DND-41 (cell line): ENCODE measurements at regions not wholly inside any gene's neighbourhood (a gene's known extent, or its start where the extent isn't known, plus 50 kb on each side); places are given as distances from the start of the nearest gene placed in this dataset.

ENCODE experiments used
- ATAC-seq: fragments of 200-7000 bp; cut with Tn5 transposase; 3 replicates; pipeline ENCODE4 v1.9.1; 2021; ENCODE audit warnings: low read depth; ENCODE audit not compliant: insufficient read depth
- DNase-seq: peaks from one replicate; pipeline ENCODE4 v3.0.0-alpha.2; 2020
- H2AFZ ChIP-seq: 2 replicates; pipeline ENCODE4 v1.6.0; 2012; ENCODE audit warnings: low read depth, low read length
- H3K27ac ChIP-seq: 2 replicates; pipeline ENCODE4 v1.5.1; 2012; ENCODE audit warnings: low read length, inconsistent platforms
- H3K27me3 ChIP-seq: fragments of 200-600 bp; sonication (generic); 2 replicates; pipeline ENCODE4 v1.6.0; 2012; ENCODE audit warnings: low read length, mild to moderate bottlenecking, inconsistent platforms; ENCODE audit not compliant: insufficient read depth, poor library complexity
- H3K36me3 ChIP-seq: 2 replicates; pipeline ENCODE4 v1.5.1; 2012; ENCODE audit warnings: low read length, inconsistent platforms; ENCODE audit not compliant: insufficient read depth
- H3K4me1 ChIP-seq: 2 replicates; pipeline ENCODE4 v1.5.1; 2012; ENCODE audit warnings: mild to moderate bottlenecking, low read length; ENCODE audit not compliant: insufficient read depth
- H3K4me2 ChIP-seq: 2 replicates; pipeline ENCODE4 v1.6.0; 2012; ENCODE audit warnings: mild to moderate bottlenecking, moderate library complexity, low read length, inconsistent platforms; ENCODE audit not compliant: insufficient read depth
- H3K4me3 ChIP-seq, 2 experiments: fragments of 200-600 bp in 1 of 2; shearing (Covaris generic) in 1 of 2; 2 replicates each; pipeline ENCODE4 v1.5.1; 2012 to 2016; ENCODE audit warnings: inconsistent platforms in 2 of 2, low read length in 2 of 2, mild to moderate bottlenecking in 2 of 2, low read depth in 1 of 2, moderate library complexity in 1 of 2
- H3K79me2 ChIP-seq: 2 replicates; pipeline ENCODE4 v1.6.0; 2012; ENCODE audit warnings: low read length, inconsistent platforms; ENCODE audit not compliant: insufficient read depth
- H3K9ac ChIP-seq: 2 replicates; pipeline ENCODE4 v1.6.0; 2012; ENCODE audit warnings: low read depth, mild to moderate bottlenecking, inconsistent platforms, low read length, moderate library complexity
- H3K9me3 ChIP-seq: 2 replicates; pipeline ENCODE4 v1.5.1; 2012; ENCODE audit warnings: low read length, moderate library complexity, mild to moderate bottlenecking, inconsistent platforms; ENCODE audit not compliant: insufficient read depth, severe bottlenecking
- H4K20me1 ChIP-seq: 2 replicates; pipeline ENCODE4 v1.6.0; 2012; ENCODE audit warnings: low read length; ENCODE audit not compliant: insufficient read depth
- CTCF ChIP-seq: IDR thresholded peaks from 2 replicates; pipeline ENCODE4 v1.5.1; 2012; ENCODE audit warnings: borderline replicate concordance, low read length, moderate library complexity, mild to moderate bottlenecking; ENCODE audit not compliant: poor library complexity, severe bottlenecking; ENCODE audit errors: extremely low read depth
- EZH2 ChIP-seq: IDR thresholded peaks from 3 replicates; pipeline ENCODE4 v1.6.1; 2012; ENCODE audit warnings: borderline replicate concordance, low read depth, mild to moderate bottlenecking, moderate library complexity, low read length, inconsistent platforms; ENCODE audit not compliant: severe bottlenecking

- H2AFZ ChIP-seq = no peak overlapping the region
- no peak for ATAC-seq
- H3K4me3 ChIP-seq = no peak overlapping the region
- no peaks in the 10 kb centered on the region for H3K27me3 ChIP-seq
- no peak overlapping the region for H3K27ac ChIP-seq
- TF ChIP-seq EZH2 (no peak), CTCF (no peak)
- no peaks in the 10 kb centered on the region for H3K4me1 ChIP-seq
- H4K20me1 ChIP-seq = no peaks in the 10 kb centered on the region
- H3K4me2 ChIP-seq = no peak overlapping the region
- H3K9ac ChIP-seq = no peak overlapping the region
- no peak for DNase-seq
- no peaks in the 10 kb centered on the region for H3K36me3 ChIP-seq
- no peaks in the 10 kb centered on the region for H3K79me2 ChIP-seq
- no peaks in the 10 kb centered on the region for H3K9me3 ChIP-seq
Measured at GRCh38 chr5:89204756-89205155, 321.8 kb upstream of the MEF2C start.

- no peak overlapping the region for H3K27ac ChIP-seq
- no peak overlapping the region for H3K4me2 ChIP-seq
- H3K4me1 ChIP-seq = no peaks in the 10 kb centered on the region
- no peaks in the 10 kb centered on the region for H3K36me3 ChIP-seq
- TF ChIP-seq CTCF (no peak), EZH2 (no peak)
- no peak overlapping the region for H3K4me3 ChIP-seq
- no peaks in the 10 kb centered on the region for H3K9me3 ChIP-seq
- no peaks in the 10 kb centered on the region for H3K79me2 ChIP-seq
- no peaks in the 10 kb centered on the region for H3K27me3 ChIP-seq
- no peaks in the 10 kb centered on the region for H4K20me1 ChIP-seq
- no peak for ATAC-seq
- no peak overlapping the region for H3K9ac ChIP-seq
- DNase-seq = no peak
- no peak overlapping the region for H2AFZ ChIP-seq
Measured at GRCh38 chr5:89203611-89204010, 320.6 kb upstream of the MEF2C start.

GRCh38 chr5:89200899-89201298 is 317.9 kb upstream of the MEF2C start:
- TF ChIP-seq CTCF = no peak
- no peak for TF ChIP-seq EZH2
- no peaks in the 10 kb centered on the region for H3K79me2 ChIP-seq
- H4K20me1 ChIP-seq = no peaks in the 10 kb centered on the region
- H2AFZ ChIP-seq = no peak overlapping the region
- H3K36me3 ChIP-seq = no peaks in the 10 kb centered on the region
- H3K27ac ChIP-seq = no peak overlapping the region
- H3K9ac ChIP-seq = no peak overlapping the region
- H3K27me3 ChIP-seq = no peaks in the 10 kb centered on the region
- no peak overlapping the region for H3K4me2 ChIP-seq
- DNase-seq = no peak
- no peaks in the 10 kb centered on the region for H3K9me3 ChIP-seq
- H3K4me1 ChIP-seq = no peaks in the 10 kb centered on the region
- H3K4me3 ChIP-seq = no peak overlapping the region
- no peak for ATAC-seq

- DNase-seq (no peak), ATAC-seq (no peak)
- H3K4me3 ChIP-seq = no peak overlapping the region
- H3K27ac ChIP-seq = no peak overlapping the region
- H3K4me1 ChIP-seq = no peaks in the 10 kb centered on the region
- H2AFZ ChIP-seq = no peak overlapping the region
- no peaks in the 10 kb centered on the region for H4K20me1 ChIP-seq
- H3K27me3 ChIP-seq = no peaks in the 10 kb centered on the region
- no peaks in the 10 kb centered on the region for H3K9me3 ChIP-seq
- no peaks in the 10 kb centered on the region for H3K79me2 ChIP-seq
- no peaks in the 10 kb centered on the region for H3K36me3 ChIP-seq
- H3K4me2 ChIP-seq = no peak overlapping the region
- TF ChIP-seq EZH2 (no peak), CTCF (no peak)
- H3K9ac ChIP-seq = no peak overlapping the region
Measured at GRCh38 chr5:89199306-89199705, 316.3 kb upstream of the MEF2C start.
